Trophoblast cell (in vitro differentiated cells and primary cell): ENCODE measurements at regions not wholly inside any gene's neighbourhood (a gene's known extent, or its start where the extent isn't known, plus 50 kb on each side); places are given as distances from the start of the nearest gene placed in this dataset.
"Not testable (repeated sequence)": the region's sequence is repeated elsewhere in the genome, so short reads cannot be mapped to it uniquely, and the experiment has no call there.

Source experiments
- DNase-seq, 2 donors: peaks; one replicate each; pipeline ENCODE4 v3.0.0-alpha.2; 2016
- H2AFZ ChIP-seq: 2 replicates; pipeline ENCODE4 v1.6.1; 2013; ENCODE audit warnings: low read length, moderate library complexity, mild to moderate bottlenecking; ENCODE audit not compliant: insufficient read depth, poor library complexity
- H2AK5ac ChIP-seq: 2 replicates; pipeline ENCODE4 v1.6.1; 2013; ENCODE audit warnings: mild to moderate bottlenecking, low read length
- H2BK120ac ChIP-seq: 2 replicates; pipeline ENCODE4 v1.6.1; 2013; ENCODE audit warnings: low read length, mild to moderate bottlenecking, moderate library complexity; ENCODE audit not compliant: insufficient read depth, poor library complexity
- H2BK12ac ChIP-seq: 2 replicates; pipeline ENCODE4 v1.6.1; 2013; ENCODE audit warnings: mild to moderate bottlenecking, low read length, moderate library complexity
- H2BK5ac ChIP-seq: 2 replicates; pipeline ENCODE4 v1.6.1; 2013; ENCODE audit warnings: low read length, low read depth, moderate library complexity, mild to moderate bottlenecking; ENCODE audit not compliant: poor library complexity
- H3K14ac ChIP-seq: 2 replicates; pipeline ENCODE4 v1.6.1; 2013; ENCODE audit warnings: mild to moderate bottlenecking, low read length
- H3K18ac ChIP-seq: 2 replicates; pipeline ENCODE4 v1.6.1; 2013; ENCODE audit warnings: mild to moderate bottlenecking, low read length
- H3K23ac ChIP-seq: 2 replicates; pipeline ENCODE4 v1.6.1; 2013; ENCODE audit warnings: low read length
- H3K27ac ChIP-seq: 2 replicates; pipeline ENCODE4 v1.5.1; 2013; ENCODE audit warnings: low read depth, mild to moderate bottlenecking, inconsistent platforms, low read length, moderate library complexity
- H3K27me3 ChIP-seq: 2 replicates; pipeline ENCODE4 v1.6.1; 2013; ENCODE audit warnings: inconsistent platforms, mild to moderate bottlenecking, low read length, moderate library complexity; ENCODE audit not compliant: insufficient read depth
- H3K36me3 ChIP-seq, 2 experiments: 1 replicate in 1 of 2; 2 replicates in 1 of 2; pipeline ENCODE4 v1.6.1; 2013; ENCODE audit warnings: low read length in 2 of 2, mild to moderate bottlenecking in 2 of 2, moderate library complexity in 1 of 2; ENCODE audit not compliant: insufficient read depth in 2 of 2, control insufficient read depth in 1 of 2
- H3K4ac ChIP-seq: 2 replicates; pipeline ENCODE4 v1.6.1; 2013; ENCODE audit warnings: low read depth, mild to moderate bottlenecking, low read length, moderate library complexity
- H3K4me1 ChIP-seq, 2 experiments: 1 replicate in 1 of 2; 2 replicates in 1 of 2; pipeline ENCODE4 v1.6.1; 2013; ENCODE audit warnings: low read length in 2 of 2, mild to moderate bottlenecking in 2 of 2, moderate library complexity in 1 of 2; ENCODE audit not compliant: insufficient read depth in 2 of 2, control insufficient read depth in 1 of 2
- H3K4me2 ChIP-seq: 2 replicates; pipeline ENCODE4 v1.6.1; 2013; ENCODE audit warnings: inconsistent platforms, mild to moderate bottlenecking, low read length, moderate library complexity
- H3K4me3 ChIP-seq: 2 replicates; pipeline ENCODE4 v1.5.1; 2013; ENCODE audit warnings: mild to moderate bottlenecking, low read depth, low read length, inconsistent platforms
- H3K79me1 ChIP-seq: one replicate; pipeline ENCODE4 v1.6.1; 2013; ENCODE audit warnings: low read length
- H3K79me2 ChIP-seq: 2 replicates; pipeline ENCODE4 v1.6.1; 2013; ENCODE audit warnings: low read length, mild to moderate bottlenecking; ENCODE audit not compliant: control insufficient read depth, insufficient read depth, poor library complexity
- H3K9ac ChIP-seq: 2 replicates; pipeline ENCODE4 v1.6.1; 2013; ENCODE audit warnings: mild to moderate bottlenecking, low read length
- H3K9me3 ChIP-seq: 2 replicates; pipeline ENCODE4 v1.6.1; 2013; ENCODE audit warnings: low read depth, mild to moderate bottlenecking, control low read depth, inconsistent platforms, low read length; ENCODE audit not compliant: insufficient read depth
- H4K12ac ChIP-seq: 2 replicates; pipeline ENCODE4 v1.6.1; 2013; ENCODE audit warnings: low read depth, mild to moderate bottlenecking, low read length, moderate library complexity
- H4K8ac ChIP-seq: 2 replicates; pipeline ENCODE4 v1.6.1; 2013; ENCODE audit warnings: low read depth, mild to moderate bottlenecking, low read length, moderate library complexity
- H4K91ac ChIP-seq: one replicate; pipeline ENCODE4 v1.6.1; 2013; ENCODE audit warnings: low read depth, mild to moderate bottlenecking, low read length, moderate library complexity
- WGBS: extraction: QIAGEN DNeasy Blood & Tissue Kit; methylation state at CpG from one replicate; pipeline ENCODE4 v1.1.7; 2013; ENCODE audit warnings: missing lambda C conversion rate; ENCODE audit not compliant: insufficient read length, insufficient coverage; ENCODE audit errors: extremely low coverage; 5-methylcytosine and 5-hydroxymethylcytosine counted together

GRCh38 chr6:22376293-22376692 is 79.5 kb upstream of the PRL start:
- H3K27me3 ChIP-seq, H3K4ac ChIP-seq, H3K79me2 ChIP-seq, H3K4me3 ChIP-seq, H3K27ac ChIP-seq, H3K9ac ChIP-seq, H3K9me3 ChIP-seq, H2AK5ac ChIP-seq, DNase-seq, H3K4me2 ChIP-seq, H2AFZ ChIP-seq, H3K23ac ChIP-seq, H3K4me1 ChIP-seq, H3K79me1 ChIP-seq, H4K91ac ChIP-seq, H2BK120ac ChIP-seq, H4K8ac ChIP-seq, H2BK5ac ChIP-seq, H3K14ac ChIP-seq, H2BK12ac ChIP-seq, H3K18ac ChIP-seq, H3K36me3 ChIP-seq, H4K12ac ChIP-seq: not testable (repeated sequence)

GRCh38 chr6:22378536-22378935 is 81.7 kb upstream of the PRL start:
- not testable (repeated sequence) for H3K9ac ChIP-seq, H2AFZ ChIP-seq, H4K12ac ChIP-seq, H3K4ac ChIP-seq, H3K23ac ChIP-seq, H3K27ac ChIP-seq, H3K27me3 ChIP-seq, H3K4me3 ChIP-seq, H4K91ac ChIP-seq, H3K79me2 ChIP-seq, H3K4me2 ChIP-seq, H3K79me1 ChIP-seq, H2BK12ac ChIP-seq, H3K36me3 ChIP-seq, H4K8ac ChIP-seq, H3K14ac ChIP-seq, H3K4me1 ChIP-seq, H2BK120ac ChIP-seq, H2BK5ac ChIP-seq, H3K9me3 ChIP-seq, DNase-seq, H2AK5ac ChIP-seq, H3K18ac ChIP-seq
- WGBS, result no CpG with 5 or more reads among the region's 1 CpG

GRCh38 chr6:22380236-22380635 is 83.4 kb upstream of the PRL start:
- Histone ChIP-seq H3K36me3 (no peaks in the 10 kb centered on the region), H3K18ac (no peak overlapping the region), H2BK12ac (no peak overlapping the region), H3K4ac (no peak overlapping the region), H3K14ac (no peak overlapping the region), H2BK120ac (no peak overlapping the region), H2AFZ (no peak overlapping the region), H3K4me3 (no peak overlapping the region), H3K9ac (no peak overlapping the region), H3K27ac (no peak overlapping the region), H4K8ac (no peak overlapping the region), H3K4me2 (no peak overlapping the region), H3K9me3 (peaks cover 3% of the 10 kb centered on the region), H3K27me3 (no peaks in the 10 kb centered on the region), H3K79me2 (no peaks in the 10 kb centered on the region), H4K91ac (no peak overlapping the region), H2BK5ac (no peak overlapping the region), H3K23ac (no peak overlapping the region), H2AK5ac (no peak overlapping the region), H3K79me1 (no peaks in the 10 kb centered on the region), H4K12ac (no peak overlapping the region), H3K4me1 (no peaks in the 10 kb centered on the region)
- no peak for DNase-seq
- WGBS, result no CpG with 5 or more reads among the region's 3 CpGs

GRCh38 chr6:22381845-22382544 is 85.2 kb upstream of the PRL start:
- WGBS, result no CpG with 5 or more reads among the region's 9 CpGs
- H4K91ac ChIP-seq, result no peak overlapping the region
- H3K18ac ChIP-seq, result no peak overlapping the region
- H3K27me3 ChIP-seq, result no peaks in the 10 kb centered on the region
- H2BK5ac ChIP-seq, result no peak overlapping the region
- no peak overlapping the region for H4K8ac ChIP-seq
- H2BK12ac ChIP-seq, result no peak overlapping the region
- no peak overlapping the region for H3K14ac ChIP-seq
- no peaks in the 10 kb centered on the region for H3K79me2 ChIP-seq
- no peaks in the 10 kb centered on the region for H3K79me1 ChIP-seq
- H2AK5ac ChIP-seq, result no peak overlapping the region
- DNase-seq, result no peak
- no peak overlapping the region for H3K4ac ChIP-seq
- H2AFZ ChIP-seq, result no peak overlapping the region
- H3K4me1 ChIP-seq, result no peaks in the 10 kb centered on the region
- no peak overlapping the region for H2BK120ac ChIP-seq
- H3K4me2 ChIP-seq, result no peak overlapping the region
- no peak overlapping the region for H3K23ac ChIP-seq
- no peak overlapping the region for H3K9ac ChIP-seq
- no peaks in the 10 kb centered on the region for H3K36me3 ChIP-seq
- H3K4me3 ChIP-seq, result no peak overlapping the region
- H3K27ac ChIP-seq, result no peak overlapping the region
- H3K9me3 ChIP-seq, result peaks cover 3% of the 10 kb centered on the region
- H4K12ac ChIP-seq, result no peak overlapping the region
